AG10803 (cell line): ENCODE measurements at regions not wholly inside any gene's neighbourhood (a gene's known extent, or its start where the extent isn't known, plus 50 kb on each side); places are given as distances from the start of the nearest gene placed in this dataset.

Experiments
- DNase-seq: peaks from one replicate; pipeline ENCODE4 v3.0.0; 2010; ENCODE audit warnings: low read depth
- H3K4me3 ChIP-seq: 2 replicates; pipeline ENCODE4 v1.5.1; 2011; ENCODE audit warnings: mild to moderate bottlenecking, low read length, control low read depth
- TF ChIP-seq, protein P1 (sequence below): conservative IDR thresholded peaks from 2 replicates; pipeline ENCODE4 v1.5.1; 2011; ENCODE audit warnings: mild to moderate bottlenecking, low read length, control low read depth, inconsistent platforms

DNA sequence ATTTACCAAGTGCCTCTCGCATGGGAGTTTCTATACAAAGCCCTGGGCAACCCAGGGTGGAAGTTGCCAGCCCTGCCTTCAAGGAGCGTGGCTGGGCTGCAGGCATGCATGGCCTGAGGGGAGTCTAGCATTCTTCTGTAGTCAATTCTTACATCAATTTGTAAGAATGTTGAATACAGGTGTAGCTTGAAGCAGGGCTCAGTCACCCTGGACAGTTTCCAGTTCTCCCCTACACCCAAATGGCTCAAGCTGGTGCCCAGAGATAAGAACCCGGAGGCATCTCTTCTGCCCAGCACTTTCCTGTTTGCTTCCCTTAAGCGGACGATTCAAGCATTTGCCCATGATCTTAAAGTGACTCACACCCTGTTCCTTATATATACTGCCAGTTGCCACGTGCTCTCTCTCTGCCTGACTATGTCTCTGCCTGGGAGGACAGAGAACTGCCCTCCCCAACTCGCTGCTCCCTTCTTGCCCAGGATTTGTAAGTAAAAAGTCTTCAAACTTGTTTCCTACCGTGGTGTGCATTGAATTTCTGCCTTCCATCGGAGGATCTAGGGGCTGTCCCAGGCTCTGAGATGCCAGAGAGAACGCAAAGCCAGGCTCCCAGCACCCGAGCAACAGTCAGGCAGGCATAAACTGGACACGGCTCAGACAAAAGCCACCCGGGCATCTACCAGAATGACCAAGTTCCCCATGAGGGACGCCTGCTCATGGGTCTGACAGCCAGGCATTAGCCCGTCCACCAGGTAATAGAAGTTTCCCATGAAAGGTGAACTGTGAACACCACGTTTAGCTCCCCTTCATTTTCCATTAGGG is 50.9 kb upstream of the AJAP1 start:
- no peak overlapping the region for H3K4me3 ChIP-seq
- TF ChIP-seq, protein P1, sequence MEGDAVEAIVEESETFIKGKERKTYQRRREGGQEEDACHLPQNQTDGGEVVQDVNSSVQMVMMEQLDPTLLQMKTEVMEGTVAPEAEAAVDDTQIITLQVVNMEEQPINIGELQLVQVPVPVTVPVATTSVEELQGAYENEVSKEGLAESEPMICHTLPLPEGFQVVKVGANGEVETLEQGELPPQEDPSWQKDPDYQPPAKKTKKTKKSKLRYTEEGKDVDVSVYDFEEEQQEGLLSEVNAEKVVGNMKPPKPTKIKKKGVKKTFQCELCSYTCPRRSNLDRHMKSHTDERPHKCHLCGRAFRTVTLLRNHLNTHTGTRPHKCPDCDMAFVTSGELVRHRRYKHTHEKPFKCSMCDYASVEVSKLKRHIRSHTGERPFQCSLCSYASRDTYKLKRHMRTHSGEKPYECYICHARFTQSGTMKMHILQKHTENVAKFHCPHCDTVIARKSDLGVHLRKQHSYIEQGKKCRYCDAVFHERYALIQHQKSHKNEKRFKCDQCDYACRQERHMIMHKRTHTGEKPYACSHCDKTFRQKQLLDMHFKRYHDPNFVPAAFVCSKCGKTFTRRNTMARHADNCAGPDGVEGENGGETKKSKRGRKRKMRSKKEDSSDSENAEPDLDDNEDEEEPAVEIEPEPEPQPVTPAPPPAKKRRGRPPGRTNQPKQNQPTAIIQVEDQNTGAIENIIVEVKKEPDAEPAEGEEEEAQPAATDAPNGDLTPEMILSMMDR, result no peak
- no peak for DNase-seq
